Effector memory CD4-positive, alpha-beta T cell (primary cell): ENCODE measurements at regions not wholly inside any gene's neighbourhood (a gene's known extent, or its start where the extent isn't known, plus 50 kb on each side); places are given as distances from the start of the nearest gene placed in this dataset.

ENCODE experiments used
- DNase-seq, 3 donors: peaks; one replicate each; pipeline ENCODE4 v3.0.0-alpha.2; 2020
- H3K27ac ChIP-seq: 2 replicates; pipeline ENCODE4 v1.7.0; 2013; ENCODE audit warnings: mild to moderate bottlenecking, low read length, moderate library complexity; ENCODE audit not compliant: insufficient read depth, poor library complexity, severe bottlenecking
- H3K27me3 ChIP-seq: replicated peaks from 2 replicates; pipeline ENCODE4 v1.7.0; 2013; ENCODE audit warnings: mild to moderate bottlenecking, low read length; ENCODE audit not compliant: insufficient read depth, control insufficient read depth, poor library complexity, severe bottlenecking
- H3K36me3 ChIP-seq: 2 replicates; pipeline ENCODE4 v1.7.0; 2013; ENCODE audit warnings: mild to moderate bottlenecking, low read length, moderate library complexity; ENCODE audit not compliant: control insufficient read depth, insufficient read depth
- H3K4me1 ChIP-seq: 2 replicates; pipeline ENCODE4 v1.7.0; 2013; ENCODE audit warnings: low read length, mild to moderate bottlenecking; ENCODE audit not compliant: control insufficient read depth, insufficient read depth, poor library complexity, severe bottlenecking
- H3K4me3 ChIP-seq: 2 replicates; pipeline ENCODE4 v1.7.0; 2013; ENCODE audit warnings: low read length, low read depth, mild to moderate bottlenecking; ENCODE audit not compliant: insufficient read depth, poor library complexity, severe bottlenecking
- H3K9me3 ChIP-seq: 2 replicates; pipeline ENCODE4 v1.7.0; 2013; ENCODE audit warnings: mild to moderate bottlenecking, low read length, moderate library complexity; ENCODE audit not compliant: control insufficient read depth

DNA sequence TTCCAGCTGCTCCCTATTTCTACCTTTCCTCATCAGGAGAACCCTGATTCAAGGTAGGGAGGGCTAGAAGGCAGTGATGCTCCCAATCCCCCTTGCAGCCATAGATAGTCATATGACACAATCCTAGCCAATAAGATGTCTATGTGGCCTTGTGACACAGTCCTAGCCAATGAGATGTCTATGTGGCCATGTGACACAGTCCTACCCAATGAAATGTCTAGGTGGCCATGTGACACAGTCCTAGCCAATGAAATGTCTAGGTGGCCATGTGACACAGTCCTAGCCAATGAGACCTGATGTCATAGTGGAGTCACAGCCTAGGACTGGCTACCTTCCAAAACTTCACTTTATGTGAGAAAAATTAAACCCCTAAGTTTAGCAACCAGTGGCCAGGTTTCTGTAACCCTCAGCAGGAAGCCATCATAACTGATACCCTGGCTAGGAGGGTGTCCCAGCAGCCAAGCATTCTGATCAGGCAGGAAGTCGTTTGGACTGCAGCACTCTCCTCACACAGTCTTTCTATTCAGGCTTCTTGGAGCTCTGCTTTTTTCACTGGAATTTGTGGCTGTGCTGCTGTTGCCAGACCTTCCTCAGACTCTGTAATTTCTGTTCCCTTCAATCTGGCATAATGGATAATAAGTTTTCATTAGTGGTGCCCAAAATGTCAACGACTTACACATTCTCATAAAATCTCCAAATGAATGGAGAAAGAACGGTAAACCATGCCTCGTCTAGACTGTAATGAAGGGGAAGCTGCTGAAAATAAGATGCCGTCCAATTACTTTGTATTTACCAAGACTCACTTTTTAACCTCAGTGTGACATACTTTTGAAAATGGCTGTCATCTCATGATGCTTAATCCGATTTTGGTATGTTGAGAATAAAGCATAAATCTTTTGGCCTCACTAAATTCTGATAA, 165.0 kb upstream of the NCKAP5 start:
- Histone ChIP-seq H3K4me3 (no peak overlapping the region), H3K36me3 (no peaks in the 10 kb centered on the region), H3K9me3 (no peaks in the 10 kb centered on the region), H3K27ac (no peak overlapping the region), H3K4me1 (no peaks in the 10 kb centered on the region), H3K27me3 (no peaks in the 10 kb centered on the region)
- no peak for DNase-seq

DNA sequence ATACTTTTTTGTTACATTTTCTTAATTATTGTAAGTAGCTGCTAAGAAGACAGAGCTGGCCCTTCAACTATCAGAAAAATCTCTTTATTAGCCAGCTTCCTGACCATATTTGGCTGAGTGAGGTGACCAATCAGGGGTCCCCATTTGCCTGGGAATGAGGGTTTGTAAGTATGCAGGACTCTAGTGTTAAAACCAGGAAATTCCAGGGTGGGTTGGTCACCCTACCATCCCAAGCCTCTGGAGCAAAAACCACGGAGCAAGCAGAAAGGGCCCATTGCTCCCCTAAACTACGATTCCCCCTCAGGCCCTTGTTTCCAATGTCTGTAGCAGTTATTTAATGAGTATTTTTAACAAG, 165.6 kb upstream of the NCKAP5 start:
- H3K36me3 ChIP-seq: no peaks in the 10 kb centered on the region
- no peak overlapping the region for H3K27ac ChIP-seq
- H3K27me3 ChIP-seq: no peaks in the 10 kb centered on the region
- DNase-seq: no peak
- H3K4me3 ChIP-seq: no peak overlapping the region
- no peaks in the 10 kb centered on the region for H3K9me3 ChIP-seq
- H3K4me1 ChIP-seq: no peaks in the 10 kb centered on the region

DNA sequence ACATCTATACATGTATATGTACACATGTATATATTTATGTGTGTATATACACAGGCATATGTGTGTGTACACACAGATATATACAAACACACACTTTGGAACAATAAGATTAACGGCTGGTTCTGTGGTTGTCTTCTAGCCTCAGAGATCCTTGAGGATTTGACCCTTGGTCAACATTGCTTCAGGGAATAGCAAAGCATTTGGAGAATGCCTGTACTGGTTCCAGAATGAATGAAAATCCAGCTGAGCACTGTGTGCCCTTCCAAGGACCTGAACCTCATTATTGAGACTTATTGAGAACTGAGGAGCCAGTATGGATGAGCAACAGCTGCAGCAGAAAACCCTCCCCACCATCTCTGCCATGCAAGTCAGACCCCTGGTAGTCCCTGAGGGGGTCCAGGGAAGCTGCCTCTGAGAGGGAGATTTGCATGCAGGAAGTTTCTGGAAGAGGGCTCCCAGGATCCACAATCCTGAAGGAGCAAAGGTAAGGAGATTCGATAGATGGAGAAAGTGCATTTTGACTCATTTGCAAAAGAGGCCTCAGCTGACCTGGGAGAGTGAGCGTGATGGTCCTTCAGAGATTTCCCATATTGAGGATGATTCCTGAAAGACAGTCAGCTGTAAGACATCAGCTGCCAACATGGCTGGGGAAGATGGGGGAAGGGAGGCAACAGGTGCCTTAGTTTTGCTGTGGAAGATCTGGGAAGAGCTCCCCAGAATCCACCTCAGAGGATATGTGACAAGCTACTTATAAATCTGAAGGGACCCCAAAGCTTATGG, 166.6 kb upstream of the NCKAP5 start:
- Histone ChIP-seq H3K36me3 (no peaks in the 10 kb centered on the region), H3K27me3 (no peaks in the 10 kb centered on the region), H3K27ac (no peak overlapping the region), H3K9me3 (no peaks in the 10 kb centered on the region), H3K4me1 (no peaks in the 10 kb centered on the region), H3K4me3 (no peak overlapping the region)
- DNase-seq: no peak

DNA sequence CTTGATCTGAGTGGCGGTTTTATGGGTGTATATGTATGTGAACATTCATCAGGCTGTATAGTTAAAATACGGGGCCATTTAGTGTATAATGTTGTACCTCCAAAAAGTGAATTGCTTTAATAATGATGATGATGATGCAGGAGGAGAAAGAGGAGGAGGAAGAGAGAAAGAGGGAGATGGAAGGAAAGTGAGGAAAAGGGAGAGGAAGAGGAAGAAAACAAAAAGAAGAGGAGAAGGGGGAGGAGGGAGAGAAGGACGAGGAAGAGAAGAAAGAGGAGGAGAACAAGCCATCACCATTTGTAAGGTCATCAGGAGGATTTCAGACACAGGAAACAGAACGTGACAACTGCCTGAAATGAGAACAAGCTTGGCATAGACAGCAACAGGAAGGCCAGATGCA, 168.4 kb upstream of the NCKAP5 start:
- Histone ChIP-seq H3K4me3 (no peak overlapping the region), H3K4me1 (no peaks in the 10 kb centered on the region), H3K36me3 (no peaks in the 10 kb centered on the region)

DNA sequence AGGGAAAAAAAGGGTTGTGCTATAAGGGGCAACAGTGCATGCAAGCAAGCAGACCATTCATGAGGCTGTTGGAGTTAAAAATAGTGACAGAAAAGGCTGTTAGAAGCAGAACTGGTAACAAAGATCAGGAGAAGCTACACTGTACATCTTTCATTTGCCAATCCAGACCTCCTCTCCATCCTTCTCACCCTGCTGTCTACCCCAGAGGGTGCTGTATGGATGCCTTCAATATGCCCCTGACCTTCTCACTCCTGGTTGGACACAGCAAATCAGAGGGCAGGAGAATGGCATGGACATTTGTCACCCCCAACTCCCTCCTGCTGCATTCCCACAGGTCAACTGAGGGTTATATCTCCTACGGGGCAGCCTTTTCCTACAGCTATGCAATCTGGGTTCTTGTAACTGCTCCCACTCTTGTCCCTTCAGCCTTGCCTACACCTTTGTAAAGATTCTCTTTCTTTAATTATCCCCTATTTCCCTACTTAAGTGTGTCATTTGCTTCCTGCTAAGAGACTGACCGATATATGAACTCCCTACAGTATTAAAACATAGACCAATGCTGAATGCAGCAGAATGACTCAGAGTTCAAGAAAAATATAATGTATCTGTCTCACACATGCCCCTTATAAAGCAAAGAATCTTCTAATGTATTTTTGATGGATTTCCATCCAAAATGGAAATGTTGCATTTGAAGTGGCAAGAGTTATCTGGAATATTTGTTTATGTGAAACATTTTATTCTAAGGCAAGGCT, 169.2 kb upstream of the NCKAP5 start:
- no peak for DNase-seq
- Histone ChIP-seq H3K27me3 (no peaks in the 10 kb centered on the region), H3K4me1 (no peaks in the 10 kb centered on the region), H3K27ac (no peak overlapping the region), H3K36me3 (no peaks in the 10 kb centered on the region), H3K9me3 (no peaks in the 10 kb centered on the region), H3K4me3 (no peak overlapping the region)

More for the DNA sequence above, 168.4 kb upstream of the NCKAP5 start:
- Histone ChIP-seq H3K9me3 (no peaks in the 10 kb centered on the region), H3K27me3 (no peaks in the 10 kb centered on the region), H3K27ac (no peak overlapping the region)
- DNase-seq: no peak

DNA sequence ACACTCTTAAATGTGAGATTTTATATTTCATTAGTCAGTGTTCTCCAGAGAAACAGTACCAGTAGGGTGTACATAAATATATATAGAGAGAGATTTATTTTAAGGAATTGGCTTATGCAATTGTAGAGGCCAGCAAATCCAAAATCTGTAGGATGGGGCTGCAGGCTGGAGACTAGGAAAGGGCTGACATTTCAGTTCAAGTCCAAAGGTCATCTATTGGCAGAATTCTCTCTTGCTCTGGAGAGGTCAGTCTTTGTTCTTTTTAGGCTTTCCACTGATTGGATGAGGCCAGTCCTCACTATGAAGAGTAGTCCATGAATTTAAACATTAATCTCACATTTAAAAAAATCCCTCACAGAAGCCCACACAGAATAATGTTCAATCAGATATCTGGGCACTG, 170.8 kb upstream of the NCKAP5 start:
- H3K27ac ChIP-seq: no peak overlapping the region
- no peaks in the 10 kb centered on the region for H3K27me3 ChIP-seq
- H3K4me1 ChIP-seq: no peaks in the 10 kb centered on the region
- no peak overlapping the region for H3K4me3 ChIP-seq
- no peak for DNase-seq
- no peaks in the 10 kb centered on the region for H3K9me3 ChIP-seq
- H3K36me3 ChIP-seq: no peaks in the 10 kb centered on the region

DNA sequence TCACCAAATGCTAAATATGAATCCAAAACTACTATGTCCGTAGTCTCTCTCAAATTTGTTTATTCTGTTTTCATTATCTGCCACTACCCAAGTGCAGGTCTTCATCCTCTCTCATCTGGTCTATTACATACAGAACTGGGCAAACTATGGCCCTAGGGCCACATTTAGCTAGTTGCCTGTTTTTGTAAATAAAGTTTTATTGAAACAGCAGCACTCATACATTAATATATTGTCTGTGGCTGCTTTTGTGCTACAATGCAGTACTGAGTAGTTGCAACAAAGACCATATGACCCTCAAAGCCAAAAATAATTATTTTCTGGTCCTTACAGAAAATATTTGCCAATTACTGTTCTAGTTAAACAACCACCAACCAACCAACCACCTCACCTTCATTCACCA, 172.2 kb upstream of the NCKAP5 start:
- Histone ChIP-seq H3K27ac (no peak overlapping the region), H3K4me1 (no peaks in the 10 kb centered on the region), H3K27me3 (no peaks in the 10 kb centered on the region), H3K36me3 (no peaks in the 10 kb centered on the region), H3K4me3 (no peak overlapping the region), H3K9me3 (no peaks in the 10 kb centered on the region)
- no peak for DNase-seq

DNA sequence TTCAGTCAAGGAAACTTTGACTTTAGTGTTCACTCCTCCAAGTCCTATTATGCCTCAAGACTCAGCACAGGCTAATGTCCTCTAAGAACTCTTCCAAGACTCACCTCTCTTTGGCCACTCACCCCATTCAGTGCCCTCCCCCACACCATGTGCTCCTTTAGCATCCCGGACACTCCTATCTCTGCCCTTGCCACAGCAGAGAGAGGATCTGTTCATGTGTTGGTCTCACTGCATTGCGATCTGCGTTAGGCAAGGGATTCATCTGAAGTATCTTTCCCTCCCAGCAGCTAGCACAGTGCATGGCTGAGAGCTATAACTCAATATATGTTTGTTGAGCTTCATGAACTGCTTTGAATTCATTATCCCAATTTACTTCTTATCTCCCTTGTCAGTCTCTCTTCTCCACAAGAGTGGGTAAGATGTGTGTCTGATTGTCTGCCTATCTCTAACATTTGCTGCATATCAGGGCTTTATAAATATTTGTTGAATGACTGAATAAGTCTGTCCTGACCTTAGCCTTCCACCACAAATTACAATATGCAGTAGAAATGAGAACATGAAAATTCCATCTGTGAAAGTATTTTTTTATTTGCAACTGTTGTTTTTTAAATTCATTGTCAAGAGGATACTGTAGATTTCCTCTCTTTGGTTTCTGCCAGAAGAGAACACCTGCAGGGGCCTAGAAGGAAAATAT, 179.9 kb upstream of the NCKAP5 start:
- Histone ChIP-seq H3K36me3 (no peaks in the 10 kb centered on the region), H3K27me3 (no peaks in the 10 kb centered on the region), H3K4me3 (no peak overlapping the region), H3K9me3 (no peaks in the 10 kb centered on the region), H3K27ac (no peak overlapping the region), H3K4me1 (no peaks in the 10 kb centered on the region)
- no peak for DNase-seq

DNA sequence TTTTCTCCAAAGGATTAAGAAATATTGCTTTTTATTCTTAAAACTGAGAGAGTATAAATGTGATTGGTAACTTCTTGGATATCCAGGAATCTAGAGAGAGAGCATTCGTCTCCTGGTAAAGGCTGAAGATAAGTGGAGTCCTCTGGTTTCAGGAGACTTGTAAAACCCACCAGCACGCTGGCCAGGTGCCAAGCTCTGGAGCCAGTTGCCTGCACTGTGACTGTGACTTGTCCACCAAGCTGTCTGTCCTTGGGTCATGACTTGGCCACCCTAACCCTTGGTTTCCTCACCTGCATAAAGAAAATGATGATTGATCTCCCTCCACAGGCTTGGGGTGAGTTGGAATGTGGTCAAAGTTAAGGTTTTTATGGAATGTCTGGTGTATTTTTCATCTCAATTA, 185.4 kb upstream of the NCKAP5 start:
- Histone ChIP-seq H3K27ac (no peak overlapping the region), H3K36me3 (no peaks in the 10 kb centered on the region)
- DNase-seq: no peak

More for the DNA sequence above, 185.4 kb upstream of the NCKAP5 start:
- no peaks in the 10 kb centered on the region for H3K4me1 ChIP-seq
- no peaks in the 10 kb centered on the region for H3K27me3 ChIP-seq
- H3K4me3 ChIP-seq: no peak overlapping the region
- H3K9me3 ChIP-seq: no peaks in the 10 kb centered on the region
